ENCODE measurements at regions not wholly inside any gene's neighbourhood (a gene's known extent, or its start where the extent isn't known, plus 50 kb on each side); places are given as distances from the start of the nearest gene placed in this dataset.

DNA sequence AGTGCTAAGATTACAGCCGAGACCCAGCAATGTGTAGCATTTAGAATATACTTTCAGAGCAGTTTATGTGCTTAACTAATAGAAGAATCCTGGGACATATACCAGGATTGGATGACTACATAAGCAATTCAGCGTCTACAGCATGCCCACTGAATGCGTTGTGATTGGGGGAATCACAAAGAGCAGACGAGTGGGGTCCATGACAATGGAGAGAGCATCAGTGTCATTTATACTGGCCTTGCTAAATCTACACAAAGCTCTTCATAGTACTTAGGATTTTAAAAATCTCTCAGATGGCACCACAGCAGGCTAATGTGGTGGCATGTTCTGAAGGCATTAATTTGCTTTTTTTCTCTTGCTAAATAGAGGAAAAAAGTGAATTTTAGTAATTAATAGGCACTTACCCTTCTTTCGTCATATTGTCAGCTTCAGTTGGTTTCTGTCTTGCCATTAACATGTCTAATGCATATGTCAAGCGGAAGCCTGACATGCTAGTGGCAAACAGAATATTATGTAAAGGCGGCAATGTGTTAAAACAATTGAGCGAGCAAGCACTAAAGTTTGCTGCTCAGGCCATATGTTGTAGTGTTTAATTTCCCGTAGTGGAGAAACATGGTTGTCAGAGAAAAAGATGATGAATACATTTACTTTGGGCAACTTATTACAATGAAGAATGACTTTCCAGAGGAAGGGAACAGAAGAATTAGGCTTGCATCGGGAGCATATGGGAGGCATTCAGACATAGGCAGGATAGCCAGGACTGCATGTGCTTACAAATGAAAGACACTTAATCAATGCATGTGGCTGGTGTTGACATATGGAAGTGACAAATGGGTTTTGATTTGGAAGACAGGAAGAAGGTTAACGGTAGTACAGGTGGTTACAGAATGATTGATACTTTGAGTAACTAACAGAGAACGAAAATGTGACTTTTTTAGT, 145.2 kb downstream of the ICOS start:
- TF ChIP-seq, protein P1, sequence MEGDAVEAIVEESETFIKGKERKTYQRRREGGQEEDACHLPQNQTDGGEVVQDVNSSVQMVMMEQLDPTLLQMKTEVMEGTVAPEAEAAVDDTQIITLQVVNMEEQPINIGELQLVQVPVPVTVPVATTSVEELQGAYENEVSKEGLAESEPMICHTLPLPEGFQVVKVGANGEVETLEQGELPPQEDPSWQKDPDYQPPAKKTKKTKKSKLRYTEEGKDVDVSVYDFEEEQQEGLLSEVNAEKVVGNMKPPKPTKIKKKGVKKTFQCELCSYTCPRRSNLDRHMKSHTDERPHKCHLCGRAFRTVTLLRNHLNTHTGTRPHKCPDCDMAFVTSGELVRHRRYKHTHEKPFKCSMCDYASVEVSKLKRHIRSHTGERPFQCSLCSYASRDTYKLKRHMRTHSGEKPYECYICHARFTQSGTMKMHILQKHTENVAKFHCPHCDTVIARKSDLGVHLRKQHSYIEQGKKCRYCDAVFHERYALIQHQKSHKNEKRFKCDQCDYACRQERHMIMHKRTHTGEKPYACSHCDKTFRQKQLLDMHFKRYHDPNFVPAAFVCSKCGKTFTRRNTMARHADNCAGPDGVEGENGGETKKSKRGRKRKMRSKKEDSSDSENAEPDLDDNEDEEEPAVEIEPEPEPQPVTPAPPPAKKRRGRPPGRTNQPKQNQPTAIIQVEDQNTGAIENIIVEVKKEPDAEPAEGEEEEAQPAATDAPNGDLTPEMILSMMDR (CRISPR knock-in tag; IDR thresholded peaks at IDR 0.05) = no peak
- no peak for TF ChIP-seq EHMT2 (IDR thresholded peaks at IDR 0.05; ENCODE audit: borderline replicate concordance, low read depth, low read length)
